Trophoblast cell (in vitro differentiated cells and primary cell): ENCODE measurements at regions not wholly inside any gene's neighbourhood (a gene's known extent, or its start where the extent isn't known, plus 50 kb on each side); places are given as distances from the start of the nearest gene placed in this dataset.
A peak's percentile ranks its signal among the peaks of the same experiment; 100 is the strongest.
"Not testable (repeated sequence)": the region's sequence is repeated elsewhere in the genome, so short reads cannot be mapped to it uniquely, and the experiment has no call there.

Experiments
- DNase-seq, 2 donors: peaks; one replicate each; pipeline ENCODE4 v3.0.0-alpha.2; 2016
- H2AFZ ChIP-seq: 2 replicates; pipeline ENCODE4 v1.6.1; 2013; ENCODE audit warnings: low read length, moderate library complexity, mild to moderate bottlenecking; ENCODE audit not compliant: insufficient read depth, poor library complexity
- H2AK5ac ChIP-seq: 2 replicates; pipeline ENCODE4 v1.6.1; 2013; ENCODE audit warnings: mild to moderate bottlenecking, low read length
- H2BK120ac ChIP-seq: 2 replicates; pipeline ENCODE4 v1.6.1; 2013; ENCODE audit warnings: low read length, mild to moderate bottlenecking, moderate library complexity; ENCODE audit not compliant: insufficient read depth, poor library complexity
- H2BK12ac ChIP-seq: 2 replicates; pipeline ENCODE4 v1.6.1; 2013; ENCODE audit warnings: mild to moderate bottlenecking, low read length, moderate library complexity
- H2BK5ac ChIP-seq: 2 replicates; pipeline ENCODE4 v1.6.1; 2013; ENCODE audit warnings: low read length, low read depth, moderate library complexity, mild to moderate bottlenecking; ENCODE audit not compliant: poor library complexity
- H3K14ac ChIP-seq: 2 replicates; pipeline ENCODE4 v1.6.1; 2013; ENCODE audit warnings: mild to moderate bottlenecking, low read length
- H3K18ac ChIP-seq: 2 replicates; pipeline ENCODE4 v1.6.1; 2013; ENCODE audit warnings: mild to moderate bottlenecking, low read length
- H3K23ac ChIP-seq: 2 replicates; pipeline ENCODE4 v1.6.1; 2013; ENCODE audit warnings: low read length
- H3K27ac ChIP-seq: 2 replicates; pipeline ENCODE4 v1.5.1; 2013; ENCODE audit warnings: low read depth, mild to moderate bottlenecking, inconsistent platforms, low read length, moderate library complexity
- H3K27me3 ChIP-seq: 2 replicates; pipeline ENCODE4 v1.6.1; 2013; ENCODE audit warnings: inconsistent platforms, mild to moderate bottlenecking, low read length, moderate library complexity; ENCODE audit not compliant: insufficient read depth
- H3K36me3 ChIP-seq, 2 experiments: 1 replicate in 1 of 2; 2 replicates in 1 of 2; pipeline ENCODE4 v1.6.1; 2013; ENCODE audit warnings: low read length in 2 of 2, mild to moderate bottlenecking in 2 of 2, moderate library complexity in 1 of 2; ENCODE audit not compliant: insufficient read depth in 2 of 2, control insufficient read depth in 1 of 2
- H3K4ac ChIP-seq: 2 replicates; pipeline ENCODE4 v1.6.1; 2013; ENCODE audit warnings: low read depth, mild to moderate bottlenecking, low read length, moderate library complexity
- H3K4me1 ChIP-seq, 2 experiments: 1 replicate in 1 of 2; 2 replicates in 1 of 2; pipeline ENCODE4 v1.6.1; 2013; ENCODE audit warnings: low read length in 2 of 2, mild to moderate bottlenecking in 2 of 2, moderate library complexity in 1 of 2; ENCODE audit not compliant: insufficient read depth in 2 of 2, control insufficient read depth in 1 of 2
- H3K4me2 ChIP-seq: 2 replicates; pipeline ENCODE4 v1.6.1; 2013; ENCODE audit warnings: inconsistent platforms, mild to moderate bottlenecking, low read length, moderate library complexity
- H3K4me3 ChIP-seq: 2 replicates; pipeline ENCODE4 v1.5.1; 2013; ENCODE audit warnings: mild to moderate bottlenecking, low read depth, low read length, inconsistent platforms
- H3K79me1 ChIP-seq: one replicate; pipeline ENCODE4 v1.6.1; 2013; ENCODE audit warnings: low read length
- H3K79me2 ChIP-seq: 2 replicates; pipeline ENCODE4 v1.6.1; 2013; ENCODE audit warnings: low read length, mild to moderate bottlenecking; ENCODE audit not compliant: control insufficient read depth, insufficient read depth, poor library complexity
- H3K9ac ChIP-seq: 2 replicates; pipeline ENCODE4 v1.6.1; 2013; ENCODE audit warnings: mild to moderate bottlenecking, low read length
- H3K9me3 ChIP-seq: 2 replicates; pipeline ENCODE4 v1.6.1; 2013; ENCODE audit warnings: low read depth, mild to moderate bottlenecking, control low read depth, inconsistent platforms, low read length; ENCODE audit not compliant: insufficient read depth
- H4K12ac ChIP-seq: 2 replicates; pipeline ENCODE4 v1.6.1; 2013; ENCODE audit warnings: low read depth, mild to moderate bottlenecking, low read length, moderate library complexity
- H4K8ac ChIP-seq: 2 replicates; pipeline ENCODE4 v1.6.1; 2013; ENCODE audit warnings: low read depth, mild to moderate bottlenecking, low read length, moderate library complexity
- H4K91ac ChIP-seq: one replicate; pipeline ENCODE4 v1.6.1; 2013; ENCODE audit warnings: low read depth, mild to moderate bottlenecking, low read length, moderate library complexity
- WGBS: extraction: QIAGEN DNeasy Blood & Tissue Kit; methylation state at CpG from one replicate; pipeline ENCODE4 v1.1.7; 2013; ENCODE audit warnings: missing lambda C conversion rate; ENCODE audit not compliant: insufficient read length, insufficient coverage; ENCODE audit errors: extremely low coverage; 5-methylcytosine and 5-hydroxymethylcytosine counted together

DNA sequence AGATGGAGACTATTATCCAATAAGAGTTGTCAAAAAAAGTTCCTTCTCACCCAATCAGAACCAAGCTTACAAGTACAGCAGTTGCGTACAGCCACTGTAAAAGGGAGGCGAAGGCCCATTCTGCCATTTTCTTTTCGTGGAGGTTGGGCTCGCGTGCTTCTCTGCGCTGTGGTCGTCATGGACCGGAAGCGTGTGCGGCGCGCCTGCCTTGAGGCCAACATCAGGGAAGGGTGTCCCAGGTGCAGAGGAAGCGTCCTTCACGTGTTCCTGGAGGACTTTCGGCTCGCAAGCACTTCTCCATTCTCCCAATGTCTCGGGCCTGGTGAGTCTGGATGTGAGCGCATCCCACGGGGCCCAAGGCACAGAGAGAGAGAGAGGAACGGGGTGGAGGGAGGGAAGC, 85.8 kb downstream of the TBC1D26 start:
- not testable (repeated sequence) for H2BK120ac ChIP-seq, H3K27me3 ChIP-seq, H3K23ac ChIP-seq, H3K36me3 ChIP-seq, H2AK5ac ChIP-seq, H4K8ac ChIP-seq, H2BK12ac ChIP-seq, H3K9me3 ChIP-seq, H3K9ac ChIP-seq, H3K27ac ChIP-seq, H3K4me1 ChIP-seq, H3K14ac ChIP-seq, H2BK5ac ChIP-seq, H4K12ac ChIP-seq, H3K79me2 ChIP-seq, H3K4ac ChIP-seq, H3K4me3 ChIP-seq, H2AFZ ChIP-seq, H3K79me1 ChIP-seq, H4K91ac ChIP-seq, H3K18ac ChIP-seq, H3K4me2 ChIP-seq
- no CpG with 5 or more reads among the region's 20 CpGs for WGBS
- DNase-seq = peak; percentile 24 to 50

DNA sequence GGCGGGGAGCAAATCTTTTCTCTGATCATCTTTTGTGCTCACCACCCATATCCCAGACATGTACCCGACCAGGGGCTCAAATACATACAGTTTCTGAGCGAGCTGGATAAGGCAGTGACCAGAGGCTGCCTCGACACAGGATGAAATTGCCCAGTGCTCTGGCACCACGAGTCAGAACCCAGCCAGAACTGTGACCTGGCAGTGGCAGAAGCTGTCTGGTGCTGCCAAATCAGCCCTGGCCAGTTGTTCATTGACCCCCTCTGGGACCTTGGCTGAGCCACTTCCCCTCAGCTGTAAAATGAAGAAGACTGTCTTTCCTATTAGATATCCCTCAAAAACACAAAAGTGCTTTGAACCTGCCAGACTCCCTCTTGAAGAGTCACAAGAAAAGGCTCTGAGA, 90.2 kb downstream of the TBC1D26 start:
- not testable (repeated sequence) for H2AFZ ChIP-seq, H3K27me3 ChIP-seq, H3K18ac ChIP-seq, H3K4me2 ChIP-seq, H3K36me3 ChIP-seq, H3K14ac ChIP-seq, H3K4me3 ChIP-seq, H3K23ac ChIP-seq, H2AK5ac ChIP-seq, H3K79me1 ChIP-seq, H3K9ac ChIP-seq, H3K27ac ChIP-seq, H4K12ac ChIP-seq, H3K79me2 ChIP-seq, H3K4ac ChIP-seq, H2BK120ac ChIP-seq, H4K8ac ChIP-seq, H4K91ac ChIP-seq, H2BK5ac ChIP-seq, DNase-seq, H2BK12ac ChIP-seq, H3K4me1 ChIP-seq, H3K9me3 ChIP-seq
- no CpG with 5 or more reads among the region's 5 CpGs for WGBS

DNA sequence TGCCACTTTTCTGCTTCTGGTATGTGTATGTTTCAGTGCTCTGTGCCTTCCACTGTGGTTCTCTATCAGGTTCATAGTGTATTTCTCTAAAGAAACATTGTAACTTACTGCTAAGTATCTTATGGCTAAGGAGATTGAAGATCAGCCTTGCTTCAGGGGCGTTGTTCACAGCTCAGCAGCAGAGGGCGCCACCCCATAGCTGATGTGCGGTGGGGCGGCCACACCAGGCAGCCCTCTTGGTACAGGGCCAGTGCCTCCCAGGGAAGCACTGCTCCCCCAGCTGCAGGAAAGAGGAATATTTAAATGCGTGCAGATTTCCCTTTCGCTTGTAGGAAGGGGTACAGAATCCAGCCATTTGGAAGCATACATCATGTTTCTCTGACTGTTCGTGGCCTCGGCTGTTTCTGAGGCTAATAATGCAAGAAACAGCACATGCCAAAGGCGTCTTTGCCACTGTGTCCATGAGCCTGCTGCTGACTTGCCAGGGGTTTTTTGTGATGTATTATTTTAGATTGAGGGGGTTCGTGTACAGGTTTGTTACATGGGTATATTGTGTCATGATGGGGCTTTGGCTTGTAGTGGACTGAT, 96.7 kb downstream of the TBC1D26 start:
- H3K79me1 ChIP-seq, H2BK12ac ChIP-seq, H3K4me1 ChIP-seq, H3K4me3 ChIP-seq, H2BK5ac ChIP-seq, H3K36me3 ChIP-seq, H4K91ac ChIP-seq, H3K23ac ChIP-seq, H3K18ac ChIP-seq, H3K27me3 ChIP-seq, H3K9ac ChIP-seq, H2AK5ac ChIP-seq, H2AFZ ChIP-seq, H3K4ac ChIP-seq, H3K4me2 ChIP-seq, H3K14ac ChIP-seq, H2BK120ac ChIP-seq, H3K9me3 ChIP-seq, H3K27ac ChIP-seq, H3K79me2 ChIP-seq, H4K12ac ChIP-seq, H4K8ac ChIP-seq: not testable (repeated sequence)
- no CpG with 5 or more reads among the region's 10 CpGs for WGBS
- peak; percentile 56 to 76 for DNase-seq

DNA sequence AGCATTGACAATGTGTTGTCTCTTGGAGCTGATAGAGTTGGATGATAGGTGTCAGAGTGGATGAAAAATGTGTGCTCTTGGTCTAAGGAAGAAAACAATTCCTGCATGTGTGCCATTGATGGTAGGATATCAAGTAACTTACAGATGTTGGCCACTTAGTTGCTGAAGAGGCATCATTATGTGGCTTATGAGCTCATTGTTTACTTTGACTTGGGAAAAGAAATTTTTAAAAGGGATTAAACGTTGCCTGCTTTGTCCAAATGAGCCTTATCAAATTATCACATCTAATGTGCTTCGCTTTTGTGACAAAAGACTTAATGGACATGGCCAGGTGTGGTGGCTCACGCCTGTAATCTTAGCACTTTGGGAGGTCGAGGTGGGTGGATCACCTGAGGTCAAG, 98.1 kb downstream of the TBC1D26 start:
- not testable (repeated sequence) for H3K4me3 ChIP-seq, H4K91ac ChIP-seq, H2BK12ac ChIP-seq, H3K14ac ChIP-seq, H3K27me3 ChIP-seq, H2BK120ac ChIP-seq, H2AFZ ChIP-seq, H4K8ac ChIP-seq, H2BK5ac ChIP-seq, H2AK5ac ChIP-seq, H3K9ac ChIP-seq, H3K79me1 ChIP-seq, H3K4me2 ChIP-seq, H3K23ac ChIP-seq, H3K18ac ChIP-seq, H3K9me3 ChIP-seq, H3K27ac ChIP-seq, H3K79me2 ChIP-seq, DNase-seq, H3K36me3 ChIP-seq, H4K12ac ChIP-seq, H3K4ac ChIP-seq, H3K4me1 ChIP-seq
- no CpG with 5 or more reads among the region's 4 CpGs for WGBS
